HUES48 (cell line): ENCODE measurements at regions not wholly inside any gene's neighbourhood (a gene's known extent, or its start where the extent isn't known, plus 50 kb on each side); places are given as distances from the start of the nearest gene placed in this dataset.
"Not testable (repeated sequence)": the region's sequence is repeated elsewhere in the genome, so short reads cannot be mapped to it uniquely, and the experiment has no call there.

Experiments
- H3K27ac ChIP-seq: one replicate; pipeline ENCODE4 v1.7.0; 2013; ENCODE audit warnings: low read depth, low read length, inconsistent platforms
- H3K27me3 ChIP-seq: 2 replicates; pipeline ENCODE4 v1.6.1; 2013; ENCODE audit warnings: mild to moderate bottlenecking, low read length; ENCODE audit not compliant: control insufficient read depth, insufficient read depth
- H3K36me3 ChIP-seq: 2 replicates; pipeline ENCODE4 v1.6.1; 2013; ENCODE audit warnings: low read length; ENCODE audit not compliant: control insufficient read depth, insufficient read depth
- H3K4me1 ChIP-seq: 2 replicates; pipeline ENCODE4 v1.6.1; 2013; ENCODE audit warnings: mild to moderate bottlenecking, low read length; ENCODE audit not compliant: control insufficient read depth, insufficient read depth
- H3K4me3 ChIP-seq: 2 replicates; pipeline ENCODE4 v1.5.1; 2013; ENCODE audit warnings: mild to moderate bottlenecking, low read depth, low read length
- H3K9ac ChIP-seq: 2 replicates; pipeline ENCODE4 v1.6.1; 2013; ENCODE audit warnings: mild to moderate bottlenecking, low read depth, low read length, moderate library complexity
- H3K9me3 ChIP-seq: 2 replicates; pipeline ENCODE4 v1.6.1; 2013; ENCODE audit warnings: low read length; ENCODE audit not compliant: control insufficient read depth, insufficient read depth

DNA sequence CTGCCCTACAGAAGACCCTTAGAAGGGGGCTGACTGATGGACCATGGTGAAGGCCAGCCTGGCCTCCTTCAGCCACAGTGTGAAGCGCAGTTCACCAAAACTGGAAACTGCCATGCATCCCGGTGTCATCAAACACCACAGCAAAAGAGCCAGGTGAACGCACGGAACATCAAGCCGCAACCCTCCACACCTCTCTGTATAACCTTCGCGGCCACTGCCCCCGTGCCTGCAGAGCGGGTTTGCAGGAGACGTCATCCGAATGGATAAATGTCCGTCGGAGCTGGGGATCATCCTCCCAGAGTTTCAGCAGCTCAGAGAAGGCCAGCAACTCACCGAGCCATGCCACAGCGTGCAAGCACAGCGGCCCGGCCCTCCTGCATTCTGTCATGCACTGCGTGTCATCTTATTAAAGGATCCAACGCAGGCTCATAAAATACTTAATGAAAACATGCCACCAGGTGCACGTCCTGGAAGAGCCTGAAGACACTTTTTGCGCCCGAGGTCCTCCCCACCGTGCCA lies 309.9 kb downstream of the BRD1 start:
- Histone ChIP-seq H3K4me1 (peaks cover 12% of the 10 kb centered on the region), H3K9me3 (no peaks in the 10 kb centered on the region)

DNA sequence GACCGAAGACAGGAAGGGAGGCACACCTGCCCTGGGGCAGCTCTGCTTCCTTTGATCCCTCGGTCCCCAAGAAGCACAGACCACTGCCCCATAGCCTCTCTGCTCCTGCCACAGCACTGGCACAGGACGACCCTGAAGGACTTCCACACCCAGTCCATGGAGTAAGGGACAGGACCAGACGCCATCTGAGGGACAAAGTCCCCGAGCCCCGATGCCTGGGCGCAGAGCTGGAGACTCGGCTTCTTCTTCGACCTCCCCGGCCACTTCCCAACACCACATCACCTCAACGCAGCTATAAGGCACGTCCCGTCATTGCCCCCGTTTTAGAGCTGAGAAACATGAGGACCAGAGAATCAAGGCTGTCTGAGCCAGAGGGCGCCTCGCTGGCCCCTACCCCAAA lies 310.5 kb downstream of the BRD1 start:
- no peak overlapping the region for H3K9ac ChIP-seq
- H3K27ac ChIP-seq = no peak overlapping the region
- no peaks in the 10 kb centered on the region for H3K9me3 ChIP-seq
- H3K4me3 ChIP-seq = no peak overlapping the region
- no peaks in the 10 kb centered on the region for H3K27me3 ChIP-seq
- H3K36me3 ChIP-seq = no peaks in the 10 kb centered on the region
- H3K4me1 ChIP-seq = peaks cover 17% of the 10 kb centered on the region

More for the DNA sequence above, 309.9 kb downstream of the BRD1 start:
- Histone ChIP-seq H3K27me3 (no peaks in the 10 kb centered on the region), H3K36me3 (no peaks in the 10 kb centered on the region), H3K9ac (no peak overlapping the region), H3K27ac (no peak overlapping the region), H3K4me3 (no peak overlapping the region)

DNA sequence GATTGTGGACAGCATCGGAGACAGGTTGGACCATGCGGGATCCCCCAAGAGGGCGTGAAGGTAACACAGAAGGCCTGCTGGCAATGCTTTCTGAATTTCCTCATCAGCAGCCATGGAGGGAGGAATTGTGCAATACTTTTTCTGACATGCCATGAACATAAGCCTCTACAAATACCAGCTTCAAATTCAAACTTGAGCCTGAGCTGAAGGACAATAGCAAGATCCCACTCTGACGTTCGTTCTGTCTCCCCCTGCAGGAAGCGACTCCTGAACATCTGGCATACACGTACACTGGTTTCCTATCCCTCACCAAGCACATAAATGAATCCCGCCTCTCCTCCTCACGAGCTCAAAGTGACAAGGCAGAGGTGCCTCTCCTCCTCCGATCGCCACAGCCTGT lies 312.2 kb downstream of the BRD1 start:
- H3K4me1 ChIP-seq = peaks cover 21% of the 10 kb centered on the region
- no peak overlapping the region for H3K9ac ChIP-seq
- no peaks in the 10 kb centered on the region for H3K36me3 ChIP-seq
- H3K27me3 ChIP-seq = no peaks in the 10 kb centered on the region
- no peak overlapping the region for H3K27ac ChIP-seq
- H3K9me3 ChIP-seq = 0 out of 2 replicates have a peak, but pooled peaks cover 3% of the 10 kb centered on the region
- H3K4me3 ChIP-seq = no peak overlapping the region

DNA sequence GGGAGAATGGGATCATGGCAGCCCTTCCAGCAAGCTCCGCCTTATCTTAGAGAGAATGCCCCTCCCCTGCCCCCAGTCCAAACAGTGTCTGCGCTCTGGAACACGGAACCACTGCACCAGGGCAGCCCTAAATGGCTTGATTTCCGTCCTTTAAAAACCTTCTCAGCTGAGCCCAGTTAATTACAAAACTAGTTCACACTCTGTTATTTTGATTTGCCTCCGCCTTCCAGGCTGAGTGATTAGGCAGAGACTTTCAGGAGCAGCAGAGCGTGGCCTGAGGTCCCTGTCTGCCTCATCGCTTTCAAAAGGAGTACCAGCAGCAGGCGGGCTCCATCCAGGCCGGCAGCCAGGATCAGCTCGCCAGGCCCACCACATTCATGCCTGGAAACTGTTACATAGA lies 313.0 kb downstream of the BRD1 start:
- H3K27me3 ChIP-seq = no peaks in the 10 kb centered on the region
- 0 out of 2 replicates have a peak, but pooled peaks cover 3% of the 10 kb centered on the region for H3K9me3 ChIP-seq
- no peak overlapping the region for H3K27ac ChIP-seq
- no peak overlapping the region for H3K9ac ChIP-seq
- H3K36me3 ChIP-seq = no peaks in the 10 kb centered on the region
- peaks cover 21% of the 10 kb centered on the region for H3K4me1 ChIP-seq
- no peak overlapping the region for H3K4me3 ChIP-seq

DNA sequence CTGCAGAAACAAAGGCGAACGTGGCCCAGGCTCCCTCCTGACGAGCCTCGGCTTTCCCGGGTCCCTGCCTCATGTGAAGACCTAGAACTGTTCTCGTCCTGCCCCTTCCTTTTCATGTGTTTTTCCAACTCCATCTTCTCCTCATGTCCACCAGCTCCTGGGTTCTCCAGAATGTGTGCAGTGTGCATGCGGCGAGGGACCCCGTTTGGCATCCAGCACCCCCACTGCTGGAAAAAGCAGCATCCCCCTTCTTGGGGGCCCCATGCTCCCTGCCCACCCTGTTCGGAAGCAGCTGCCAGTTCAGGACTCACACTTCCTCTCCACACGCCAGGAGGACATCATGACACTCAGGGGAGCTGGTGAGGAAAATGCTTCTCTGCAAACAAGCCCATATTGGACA lies 313.5 kb downstream of the BRD1 start:
- Histone ChIP-seq H3K27me3 (no peaks in the 10 kb centered on the region), H3K27ac (no peak overlapping the region), H3K9ac (no peak overlapping the region), H3K36me3 (no peaks in the 10 kb centered on the region), H3K4me1 (peaks cover 21% of the 10 kb centered on the region), H3K9me3 (0 out of 2 replicates have a peak, but pooled peaks cover 3% of the 10 kb centered on the region), H3K4me3 (no peak overlapping the region)

DNA sequence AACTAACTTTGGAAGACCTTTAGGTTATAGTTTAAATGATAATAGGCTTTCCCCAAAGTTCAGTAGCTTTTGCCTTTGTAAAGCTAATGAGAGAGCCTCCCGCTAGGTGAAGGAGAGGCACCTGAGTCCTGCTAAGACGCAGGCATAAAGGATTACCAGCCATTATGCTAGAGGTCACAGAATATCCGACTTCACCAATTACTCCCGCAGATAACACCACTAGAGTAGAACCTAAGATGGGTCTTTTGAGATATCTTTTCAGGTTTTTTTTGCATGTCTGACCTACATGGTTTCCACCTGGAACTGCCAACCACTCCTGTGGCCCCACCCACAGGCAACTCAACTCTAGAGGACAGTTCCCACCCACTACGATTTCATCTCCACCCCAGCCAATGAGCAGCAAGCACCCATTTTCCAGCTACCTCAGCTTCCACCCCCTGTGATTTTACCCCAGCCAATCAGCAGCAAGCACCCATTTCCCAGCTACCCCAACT lies 314.3 kb downstream of the BRD1 start:
- H3K27ac ChIP-seq = peak overlapping the region; percentile 30

DNA sequence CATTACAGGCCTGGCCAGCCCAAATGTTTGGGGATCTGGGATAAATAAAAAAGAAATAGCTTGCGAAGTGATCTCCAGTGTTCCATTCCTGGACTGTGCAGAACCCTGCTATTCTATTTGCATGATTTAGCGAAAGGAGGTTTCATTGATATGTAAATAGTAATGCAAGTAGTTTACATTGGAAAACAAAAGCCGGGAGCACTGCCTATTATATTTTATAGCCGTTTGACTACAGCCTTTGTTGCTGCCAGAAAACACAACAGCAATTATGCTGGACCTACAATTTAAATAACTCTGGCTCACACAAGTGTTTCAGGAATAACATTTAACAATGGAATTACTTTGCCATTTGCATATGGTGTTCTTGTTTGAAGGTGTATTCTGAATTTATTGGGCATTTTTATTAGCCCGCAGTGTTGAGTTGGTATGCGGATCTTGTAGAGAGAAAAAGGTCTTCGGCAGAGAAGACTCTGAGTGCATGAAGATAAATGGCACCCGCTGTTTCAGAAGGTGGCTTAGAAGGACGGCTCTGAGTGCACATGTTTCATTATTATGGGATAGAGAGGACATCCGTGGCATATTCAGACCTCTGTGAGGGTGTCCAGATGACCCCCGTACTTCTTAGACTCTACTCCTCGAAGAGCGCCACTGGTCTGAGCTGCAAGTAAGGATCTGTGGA lies 315.0 kb downstream of the BRD1 start:
- Histone ChIP-seq H3K27ac (peak overlapping the region; percentile 30), H3K4me3 (peak overlapping the region; percentile 23), H3K27me3 (no peaks in the 10 kb centered on the region)

More for the DNA sequence above, 314.3 kb downstream of the BRD1 start:
- Histone ChIP-seq H3K4me3 (peak overlapping the region; percentile 23), H3K9me3 (0 out of 2 replicates have a peak, but pooled peaks cover 3% of the 10 kb centered on the region), H3K27me3 (no peaks in the 10 kb centered on the region), H3K9ac (no peak overlapping the region), H3K36me3 (no peaks in the 10 kb centered on the region), H3K4me1 (peaks cover 21% of the 10 kb centered on the region)

DNA sequence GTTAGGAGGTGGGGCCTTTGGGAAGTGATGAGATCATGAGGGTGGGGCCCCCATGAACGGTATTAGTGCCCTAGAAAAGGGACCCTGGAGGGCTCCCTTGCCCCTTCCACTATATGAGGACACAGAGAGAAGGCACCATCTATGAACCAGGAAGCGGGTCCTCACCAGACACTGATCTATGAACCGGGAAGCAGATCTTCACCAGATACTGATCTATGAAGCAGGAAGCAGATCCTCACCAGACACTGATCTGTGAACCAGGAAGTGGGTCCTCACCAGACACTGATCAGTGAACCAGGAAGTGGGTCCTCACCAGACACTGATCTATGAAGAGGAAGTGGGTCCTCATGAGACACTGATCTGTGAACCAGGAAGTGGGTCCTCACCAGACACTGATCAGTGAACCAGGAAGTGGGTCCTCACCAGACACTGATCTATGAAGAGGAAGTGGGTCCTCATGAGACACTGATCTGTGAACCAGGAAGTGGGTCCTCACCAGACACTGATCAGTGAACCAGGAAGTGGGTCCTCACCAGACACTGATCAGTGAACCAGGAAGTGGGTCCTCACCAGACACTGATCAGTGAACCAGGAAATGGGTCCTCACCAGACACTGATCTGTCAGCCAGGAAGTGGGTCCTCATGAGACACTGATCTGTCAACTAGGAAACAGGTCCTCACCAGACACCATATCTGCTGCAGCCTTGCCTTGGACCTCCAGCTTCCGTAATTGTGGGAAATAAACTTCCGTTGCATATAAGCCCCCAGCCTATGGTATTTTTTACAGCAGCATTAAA lies 316.1 kb downstream of the BRD1 start:
- H3K4me1 ChIP-seq = peaks cover 21% of the 10 kb centered on the region
- not testable (repeated sequence) for H3K9me3 ChIP-seq, H3K4me3 ChIP-seq, H3K27me3 ChIP-seq, H3K27ac ChIP-seq, H3K9ac ChIP-seq, H3K36me3 ChIP-seq

More for the DNA sequence above, 315.0 kb downstream of the BRD1 start:
- peaks cover 21% of the 10 kb centered on the region for H3K4me1 ChIP-seq
- H3K9me3 ChIP-seq = 0 out of 2 replicates have a peak, but pooled peaks cover 3% of the 10 kb centered on the region
- H3K9ac ChIP-seq = no peak overlapping the region
- no peaks in the 10 kb centered on the region for H3K36me3 ChIP-seq

DNA sequence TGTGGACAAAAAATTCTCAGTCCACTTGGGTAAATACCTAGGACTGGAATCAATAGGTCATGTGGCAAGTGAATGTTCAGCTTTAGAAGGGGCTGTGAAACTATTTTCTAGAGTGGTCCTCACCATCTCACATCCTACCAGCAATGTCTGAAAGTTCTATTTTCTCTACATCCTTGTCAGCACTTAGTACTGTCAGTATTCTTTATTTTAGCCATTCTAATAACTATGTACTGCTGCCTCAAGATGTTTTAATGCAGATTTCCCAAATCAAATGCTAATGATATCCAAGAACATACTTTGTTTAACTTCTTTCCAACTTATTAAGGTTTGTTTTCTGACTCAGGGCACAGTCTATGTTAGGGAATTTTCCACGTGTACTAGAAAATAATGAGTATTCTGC lies 317.0 kb downstream of the BRD1 start:
- Histone ChIP-seq H3K9ac (no peak overlapping the region), H3K9me3 (0 out of 2 replicates have a peak, but pooled peaks cover 3% of the 10 kb centered on the region), H3K4me3 (no peak overlapping the region), H3K36me3 (no peaks in the 10 kb centered on the region), H3K27me3 (no peaks in the 10 kb centered on the region), H3K4me1 (peaks cover 21% of the 10 kb centered on the region), H3K27ac (no peak overlapping the region)

DNA sequence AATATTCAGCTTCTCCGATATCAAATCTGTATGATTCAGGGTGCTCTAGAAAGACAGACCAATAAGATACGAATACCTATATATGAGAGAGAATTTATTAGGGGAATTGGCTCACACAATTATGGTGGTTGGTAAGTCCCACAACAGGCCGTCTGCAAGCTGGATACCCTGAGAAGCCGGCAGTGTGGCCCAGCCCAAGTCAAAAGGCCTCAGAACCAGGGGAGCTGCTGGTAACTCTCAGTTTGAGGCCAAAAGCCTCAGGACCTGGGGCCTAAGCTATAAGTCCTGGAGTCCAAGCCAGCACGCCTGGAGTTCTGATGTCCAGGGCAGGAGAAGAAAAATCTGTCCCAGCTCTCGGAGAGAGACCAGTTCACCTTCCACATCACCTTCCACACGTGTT lies 318.7 kb downstream of the BRD1 start:
- Histone ChIP-seq H3K27me3 (no peaks in the 10 kb centered on the region), H3K9me3 (0 out of 2 replicates have a peak, but pooled peaks cover 3% of the 10 kb centered on the region), H3K9ac (no peak overlapping the region), H3K4me1 (peaks cover 19% of the 10 kb centered on the region), H3K27ac (no peak overlapping the region), H3K4me3 (no peak overlapping the region), H3K36me3 (no peaks in the 10 kb centered on the region)

DNA sequence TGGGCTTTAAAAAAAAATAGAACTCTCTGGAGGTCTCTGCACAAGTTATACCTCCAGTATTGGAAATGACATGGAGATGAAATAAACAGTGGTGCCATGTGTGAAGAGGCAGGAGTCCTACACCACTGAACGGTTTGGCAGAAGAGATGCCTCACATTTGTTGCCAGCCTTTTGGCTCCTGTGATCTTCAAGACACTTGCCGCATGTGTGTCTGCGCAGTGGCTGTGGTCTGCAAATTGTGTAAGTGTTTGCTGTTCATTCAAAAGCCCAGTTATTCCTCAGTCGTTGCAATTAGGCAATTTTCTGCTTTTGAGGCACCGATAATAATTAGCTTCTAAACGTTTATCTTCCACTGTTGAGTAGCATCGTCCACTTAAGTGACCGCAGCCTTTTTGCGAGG lies 319.1 kb downstream of the BRD1 start:
- Histone ChIP-seq H3K27ac (no peak overlapping the region), H3K4me3 (no peak overlapping the region), H3K36me3 (no peaks in the 10 kb centered on the region), H3K4me1 (peaks cover 15% of the 10 kb centered on the region), H3K27me3 (no peaks in the 10 kb centered on the region), H3K9ac (no peak overlapping the region), H3K9me3 (0 out of 2 replicates have a peak, but pooled peaks cover 3% of the 10 kb centered on the region)
